ENCODE measurements at regions not wholly inside any gene's neighbourhood (a gene's known extent, or its start where the extent isn't known, plus 50 kb on each side); places are given as distances from the start of the nearest gene placed in this dataset.
"Not testable (repeated sequence)": the region's sequence is repeated elsewhere in the genome, so short reads cannot be mapped to it uniquely, and the experiment has no call there.

DNA sequence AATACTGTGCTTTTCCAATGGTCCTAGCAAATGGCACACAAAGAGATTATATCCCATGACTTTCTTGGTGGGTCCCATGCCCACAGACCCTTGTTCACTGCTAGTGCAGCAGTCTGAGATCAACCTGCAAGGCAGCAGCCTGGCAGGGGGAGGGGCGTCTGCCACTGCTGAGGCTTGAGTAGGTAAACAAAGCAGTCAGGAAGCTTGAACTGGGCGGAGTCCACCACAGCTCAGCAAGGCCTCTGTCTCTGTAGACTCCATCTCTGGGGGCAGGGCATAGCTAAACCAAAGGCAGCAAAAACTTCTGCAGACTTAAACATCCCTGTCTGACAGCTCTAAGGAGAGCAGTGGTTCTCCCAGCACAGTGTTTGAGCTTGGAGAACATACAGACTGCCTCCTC is 82.9 kb downstream of the ZNF737 start:
- WGBS: 50% methylated on average over 2 of the region's 2 CpGs
- Histone ChIP-seq H3K4me3 (ENCODE audit: low read depth, low read length) (no peak overlapping the region), H3K4me1 (ENCODE audit: insufficient read depth) (no peaks in the 10 kb centered on the region), H3K27ac (ENCODE audit: low read depth) (no peak overlapping the region), H3K36me3 (ENCODE audit: insufficient read depth) (no peaks in the 10 kb centered on the region)
- DNase-seq (ENCODE audit: extremely low spot score): no peak

- no peak overlapping the region for H3K4me3 ChIP-seq (ENCODE audit: low read depth, low read length)
- H3K4me1 ChIP-seq (ENCODE audit: insufficient read depth): no peaks in the 10 kb centered on the region
- no peak for DNase-seq (ENCODE audit: extremely low spot score)
- H3K36me3 ChIP-seq (ENCODE audit: insufficient read depth): no peaks in the 10 kb centered on the region
- WGBS: 86% methylated on average over 1 of the region's 1 CpG
- H3K27ac ChIP-seq (ENCODE audit: low read depth): no peak overlapping the region
These were observed 83.8 kb downstream of the ZNF737 start for GRCh38 chr19:20481736-20482135.

GRCh38 chr19:20479483-20479882 is 86.1 kb downstream of the ZNF737 start:
- H3K27ac ChIP-seq (ENCODE audit: low read depth): no peak overlapping the region
- no peaks in the 10 kb centered on the region for H3K36me3 ChIP-seq (ENCODE audit: insufficient read depth)
- no peak overlapping the region for H3K4me3 ChIP-seq (ENCODE audit: low read depth, low read length)
- WGBS: 87% methylated on average over 3 of the region's 3 CpGs
- no peaks in the 10 kb centered on the region for H3K4me1 ChIP-seq (ENCODE audit: insufficient read depth)
- no peak for DNase-seq (ENCODE audit: extremely low spot score)

DNA sequence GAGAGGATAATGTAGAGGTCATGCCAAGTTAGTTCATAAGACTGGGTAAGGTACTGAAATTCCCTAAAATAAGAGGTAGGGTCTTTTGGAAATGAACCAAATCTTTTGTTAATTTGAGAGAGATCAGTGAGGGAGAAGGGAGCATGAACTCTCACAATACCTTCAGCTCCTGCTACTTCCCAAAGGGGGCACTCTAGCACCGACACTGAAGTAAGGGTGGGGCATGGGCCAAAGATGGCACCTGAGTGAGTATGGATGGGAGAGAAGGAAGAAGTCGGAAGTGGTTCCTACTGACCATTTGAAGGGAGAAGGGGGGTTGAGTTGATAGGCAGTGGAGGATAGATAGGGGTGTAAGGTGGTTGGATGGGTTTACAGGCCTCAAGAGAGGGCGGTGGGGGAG is 86.6 kb downstream of the ZNF737 start:
- WGBS: 88% methylated on average over 3 of the region's 3 CpGs
- no peak for DNase-seq (ENCODE audit: extremely low spot score)
- no peak overlapping the region for H3K27ac ChIP-seq (ENCODE audit: low read depth)
- no peak overlapping the region for H3K4me3 ChIP-seq (ENCODE audit: low read depth, low read length)
- no peaks in the 10 kb centered on the region for H3K36me3 ChIP-seq (ENCODE audit: insufficient read depth)
- no peaks in the 10 kb centered on the region for H3K4me1 ChIP-seq (ENCODE audit: insufficient read depth)

- no peak overlapping the region for H3K27ac ChIP-seq (ENCODE audit: low read depth)
- no peaks in the 10 kb centered on the region for H3K36me3 ChIP-seq (ENCODE audit: insufficient read depth)
- DNase-seq (ENCODE audit: extremely low spot score): no peak
- H3K4me1 ChIP-seq (ENCODE audit: insufficient read depth): peaks cover 2% of the 10 kb centered on the region
- no peak overlapping the region for H3K4me3 ChIP-seq (ENCODE audit: low read depth, low read length)
- 94% methylated on average over 13 of the region's 13 CpGs for WGBS
These were observed 92.7 kb downstream of the ZNF737 start for GRCh38 chr19:20472854-20473253.

- Histone ChIP-seq H3K27ac (ENCODE audit: low read depth) (no peak overlapping the region), H3K36me3 (ENCODE audit: insufficient read depth) (no peaks in the 10 kb centered on the region), H3K4me1 (ENCODE audit: insufficient read depth) (peaks cover 2% of the 10 kb centered on the region), H3K4me3 (ENCODE audit: low read depth, low read length) (no peak overlapping the region)
- DNase-seq (ENCODE audit: extremely low spot score): no peak
- WGBS: 71% methylated on average over 4 of the region's 4 CpGs
These were observed 94.2 kb downstream of the ZNF737 start for GRCh38 chr19:20471431-20471830.

- no peaks in the 10 kb centered on the region for H3K36me3 ChIP-seq (ENCODE audit: insufficient read depth)
- H3K4me3 ChIP-seq (ENCODE audit: low read depth, low read length): no peak overlapping the region
- WGBS: 51% methylated on average over 4 of the region's 4 CpGs
- DNase-seq (ENCODE audit: extremely low spot score): no peak
- peaks cover 2% of the 10 kb centered on the region for H3K4me1 ChIP-seq (ENCODE audit: insufficient read depth)
- H3K27ac ChIP-seq (ENCODE audit: low read depth): no peak overlapping the region
These were observed 95.0 kb downstream of the ZNF737 start for GRCh38 chr19:20470345-20471135.

- not testable (repeated sequence) for H3K4me3 ChIP-seq (ENCODE audit: low read depth, low read length); DNase-seq (ENCODE audit: extremely low spot score); H3K27ac ChIP-seq (ENCODE audit: low read depth); H3K4me1 ChIP-seq (ENCODE audit: insufficient read depth); H3K36me3 ChIP-seq (ENCODE audit: insufficient read depth)
These were observed 99.0 kb downstream of the ZNF737 start for GRCh38 chr19:20466638-20466990.

DNA sequence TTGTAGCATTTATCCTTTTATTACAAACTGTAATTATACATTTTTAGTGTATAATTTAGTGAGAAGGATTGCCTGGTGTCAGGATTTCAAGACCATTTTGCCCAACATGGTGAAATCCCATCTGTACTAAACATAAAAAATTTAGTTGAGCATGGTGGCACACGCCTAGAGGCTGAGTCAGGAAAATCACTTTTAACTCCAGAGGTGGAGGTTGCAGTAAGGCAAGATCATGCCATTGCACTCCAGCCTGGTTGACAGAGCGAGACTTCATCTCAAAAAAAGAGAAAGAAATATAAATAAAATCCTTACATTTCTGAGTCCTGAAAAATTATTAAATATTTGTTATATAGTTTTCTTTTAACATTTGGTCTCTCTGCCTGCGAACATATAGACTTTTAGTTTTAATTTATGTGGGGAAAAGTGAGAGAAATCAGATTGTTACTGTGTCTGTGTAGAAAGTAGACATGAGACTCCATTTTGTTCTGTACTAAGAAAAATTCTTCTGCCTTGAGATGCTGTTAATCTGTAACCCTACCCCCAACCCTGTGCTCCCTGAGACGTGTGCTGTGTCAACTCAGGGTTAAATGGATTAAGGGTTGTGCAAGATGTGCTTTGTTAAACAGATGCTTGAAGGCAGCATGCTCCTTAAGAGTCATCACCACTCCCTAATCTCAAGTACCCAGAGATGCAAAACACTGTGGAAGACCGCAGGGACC is 99.5 kb downstream of the ZNF737 start:
- DNase-seq (ENCODE audit: extremely low spot score); H3K36me3 ChIP-seq (ENCODE audit: insufficient read depth); H3K4me1 ChIP-seq (ENCODE audit: insufficient read depth); H3K4me3 ChIP-seq (ENCODE audit: low read depth, low read length); H3K27ac ChIP-seq (ENCODE audit: low read depth): not testable (repeated sequence)
- 47% methylated on average over 5 of the region's 5 CpGs for WGBS

DNA sequence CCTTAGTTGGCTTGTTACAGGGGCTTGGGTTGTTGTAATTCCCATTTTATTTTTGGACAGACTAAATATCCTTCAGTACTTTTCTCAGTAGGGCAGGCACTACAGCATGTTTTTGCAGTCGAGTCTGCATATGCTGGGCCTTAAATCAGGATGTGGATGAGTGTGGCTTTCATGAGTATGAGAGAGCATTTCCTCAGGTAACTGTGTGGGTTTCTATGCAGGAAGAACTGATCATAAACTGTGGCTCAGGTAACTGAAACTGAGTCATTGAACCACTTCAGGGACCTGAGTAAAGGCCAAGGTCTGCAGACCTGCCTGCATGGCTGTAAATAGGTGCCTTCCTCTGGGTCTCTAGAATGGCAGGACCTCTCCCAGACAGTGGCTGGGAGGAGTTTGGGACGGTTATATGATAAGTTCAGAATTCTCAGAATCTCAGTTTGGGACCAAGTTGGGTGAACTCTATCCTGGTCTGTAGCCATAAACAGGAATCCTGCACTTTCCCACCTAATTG is 112.1 kb downstream of the ZNF737 start:
- 70% methylated on average over 2 of the region's 2 CpGs for whole genome bisulfite sequencing
- Histone ChIP-seq H3K4me3 (ENCODE audit: low read depth, low read length) (no peak overlapping the region), H3K36me3 (ENCODE audit: insufficient read depth) (no peaks in the 10 kb centered on the region), H3K27ac (ENCODE audit: low read depth) (no peak overlapping the region), H3K4me1 (ENCODE audit: insufficient read depth) (no peaks in the 10 kb centered on the region)
- no peak for DNase-seq (ENCODE audit: extremely low spot score)

DNA sequence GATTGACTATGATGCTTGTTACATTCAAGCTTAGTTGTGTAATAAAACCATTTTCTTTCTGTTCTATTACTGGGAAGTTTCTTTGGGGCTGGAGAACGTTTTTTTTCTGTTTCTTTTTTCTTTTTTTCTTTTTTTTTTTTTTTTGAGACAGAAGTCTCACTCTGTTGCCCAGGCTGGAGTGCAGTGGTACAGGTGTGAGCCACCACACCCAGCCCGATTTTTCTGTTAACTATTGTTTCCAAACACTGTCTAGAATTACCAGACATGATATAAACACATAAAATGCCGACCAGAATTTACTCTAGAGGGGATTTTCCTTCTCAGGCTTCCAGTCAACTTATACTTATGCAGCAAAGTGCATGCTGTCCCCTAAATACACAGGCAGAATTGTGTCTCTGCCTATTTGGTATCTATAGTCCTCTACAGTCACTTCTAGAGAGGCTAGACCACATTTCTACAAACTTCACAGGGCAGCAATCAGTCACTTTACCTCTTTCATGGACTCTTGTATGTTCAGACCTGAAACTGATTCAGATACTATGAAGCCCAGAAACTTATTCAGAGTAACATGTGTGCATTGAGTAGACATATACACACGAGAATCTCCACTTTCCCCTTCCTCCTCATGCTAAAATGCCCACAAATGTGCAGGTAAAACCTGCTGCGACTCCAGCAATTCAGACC is 121.2 kb downstream of the ZNF737 start:
- no peak overlapping the region for H3K27ac ChIP-seq (ENCODE audit: low read depth)
- 44% methylated on average over 5 of the region's 5 CpGs for WGBS
- H3K4me1 ChIP-seq (ENCODE audit: insufficient read depth): no peaks in the 10 kb centered on the region
- no peak for DNase-seq (ENCODE audit: extremely low spot score)
- no peak overlapping the region for H3K4me3 ChIP-seq (ENCODE audit: low read depth, low read length)
- no peaks in the 10 kb centered on the region for H3K36me3 ChIP-seq (ENCODE audit: insufficient read depth)

GRCh38 chr19:20432266-20432842 is 133.2 kb downstream of the ZNF737 start:
- not testable (repeated sequence) for DNase-seq (ENCODE audit: extremely low spot score); H3K36me3 ChIP-seq (ENCODE audit: insufficient read depth); H3K4me3 ChIP-seq (ENCODE audit: low read depth, low read length); H3K4me1 ChIP-seq (ENCODE audit: insufficient read depth); H3K27ac ChIP-seq (ENCODE audit: low read depth)
- WGBS: 86% methylated on average over 4 of the region's 4 CpGs

DNA sequence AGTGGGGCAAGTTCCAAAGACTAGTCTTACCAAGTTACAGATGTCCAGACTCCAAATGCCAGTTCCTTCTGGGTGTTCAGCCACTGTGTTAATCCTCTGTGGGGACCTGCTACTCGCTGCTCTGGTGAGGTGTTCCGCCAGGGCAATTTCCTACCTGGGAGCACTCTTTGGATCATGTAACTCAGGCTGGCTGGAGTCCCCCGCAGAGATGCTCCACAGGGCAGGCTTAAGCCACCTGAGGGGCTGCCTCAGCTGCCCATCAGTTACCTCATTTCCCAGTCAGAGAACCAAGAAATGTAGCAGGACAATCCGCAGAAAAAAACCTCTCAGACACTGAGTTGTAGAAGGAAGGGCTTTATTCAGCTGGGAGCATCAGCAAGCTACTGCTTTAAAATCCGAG is 133.8 kb downstream of the ZNF737 start:
- Histone ChIP-seq H3K4me1 (ENCODE audit: insufficient read depth) (no peaks in the 10 kb centered on the region), H3K27ac (ENCODE audit: low read depth) (no peak overlapping the region), H3K4me3 (ENCODE audit: low read depth, low read length) (no peak overlapping the region), H3K36me3 (ENCODE audit: insufficient read depth) (no peaks in the 10 kb centered on the region)
- no peak for DNase-seq (ENCODE audit: extremely low spot score)
- WGBS: 87% methylated on average over 5 of the region's 5 CpGs

Measured in urinary bladder (tissue), 3 donors.